Hepatocyte (in vitro differentiated cells): ENCODE measurements at regions not wholly inside any gene's neighbourhood (a gene's known extent, or its start where the extent isn't known, plus 50 kb on each side); places are given as distances from the start of the nearest gene placed in this dataset.

Experiments
- DNase-seq: peaks from one replicate; pipeline ENCODE4 v3.0.0-alpha.2; 2016; ENCODE audit warnings: low spot score
- H2AFZ ChIP-seq: fragments of 200-600 bp; sonication (generic); 2 replicates; pipeline ENCODE4 v1.6.0; 2016; ENCODE audit warnings: antibody characterized with exemption, mild to moderate bottlenecking
- H3K27ac ChIP-seq: fragments of 200-600 bp; sonication (generic); 2 replicates; pipeline ENCODE4 v1.5.1; 2016; ENCODE audit warnings: mild to moderate bottlenecking
- H3K27me3 ChIP-seq: fragments of 200-600 bp; sonication (generic); 2 replicates; pipeline ENCODE4 v1.6.1; 2016
- H3K36me3 ChIP-seq: fragments of 200-600 bp; sonication (generic); replicated peaks from 2 replicates; pipeline ENCODE4 v1.5.1; 2016; ENCODE audit warnings: low read depth; ENCODE audit not compliant: insufficient read depth
- H3K4me1 ChIP-seq: fragments of 200-600 bp; sonication (generic); 2 replicates; pipeline ENCODE4 v1.5.1; 2016; ENCODE audit warnings: mild to moderate bottlenecking, moderate library complexity; ENCODE audit not compliant: insufficient read depth
- H3K4me2 ChIP-seq: fragments of 200-600 bp; sonication (generic); 2 replicates; pipeline ENCODE4 v1.6.0; 2016
- H3K4me3 ChIP-seq: fragments of 200-600 bp; sonication (generic); 2 replicates; pipeline ENCODE4 v1.5.1; 2016; ENCODE audit warnings: mild to moderate bottlenecking
- H3K79me2 ChIP-seq: fragments of 200-600 bp; sonication (generic); 2 replicates; pipeline ENCODE4 v1.6.0; 2017; ENCODE audit warnings: mild to moderate bottlenecking
- H3K9me2 ChIP-seq: fragments of 200-600 bp; sonication (generic); replicated peaks from 2 replicates; pipeline ENCODE4 v1.6.0; 2017; ENCODE audit warnings: mild to moderate bottlenecking; ENCODE audit not compliant: insufficient read depth
- H3K9me3 ChIP-seq: fragments of 200-600 bp; sonication (generic); 2 replicates; pipeline ENCODE4 v1.5.1; 2016; ENCODE audit warnings: low read depth, mild to moderate bottlenecking
- H4K20me1 ChIP-seq: fragments of 200-600 bp; sonication (generic); 2 replicates; pipeline ENCODE4 v1.6.0; 2016; ENCODE audit warnings: mild to moderate bottlenecking; ENCODE audit not compliant: insufficient read depth, poor library complexity, severe bottlenecking
- CTCF ChIP-seq: fragments of 200-600 bp; sonication (generic); IDR thresholded peaks from 2 replicates; pipeline ENCODE4 v1.5.1; 2016; ENCODE audit warnings: antibody characterized with exemption, mild to moderate bottlenecking; ENCODE audit not compliant: poor library complexity
- EZH2 ChIP-seq: fragments of 200-600 bp; sonication (generic); IDR thresholded peaks from 2 replicates; pipeline ENCODE4 v1.6.1; 2016; ENCODE audit warnings: antibody characterized with exemption, mild to moderate bottlenecking, borderline replicate concordance
- EZH2phosphoT487 ChIP-seq: fragments of 200-600 bp; sonication (generic); IDR thresholded peaks from one replicate; pipeline ENCODE4 v1.6.1; 2018; ENCODE audit warnings: antibody characterized with exemption, mild to moderate bottlenecking, low read depth, moderate library complexity; ENCODE audit not compliant: unreplicated experiment, severe bottlenecking
- WGBS: methylation state at CpG from one replicate; pipeline ENCODE4 v1.1.6; 2016; ENCODE audit warnings: low lambda C conversion rate; ENCODE audit errors: missing lambda C conversion rate; 5-methylcytosine and 5-hydroxymethylcytosine counted together

GRCh38 chr16:49940464-49941224 is 84.4 kb upstream of the CNEP1R1 start:
- Histone ChIP-seq H3K79me2 (no peaks in the 10 kb centered on the region), H3K36me3 (no peaks in the 10 kb centered on the region), H3K9me3 (no peaks in the 10 kb centered on the region), H3K4me3 (no peak overlapping the region), H3K4me2 (no peak overlapping the region), H3K4me1 (no peaks in the 10 kb centered on the region), H3K9me2 (no peaks in the 10 kb centered on the region), H3K27ac (no peak overlapping the region), H2AFZ (no peak overlapping the region), H3K27me3 (no peaks in the 10 kb centered on the region), H4K20me1 (no peaks in the 10 kb centered on the region)
- 90% methylated on average over 13 of the region's 13 CpGs for WGBS
- no peak for DNase-seq
- TF ChIP-seq EZH2 (no peak), CTCF (no peak), EZH2phosphoT487 (no peak)

GRCh38 chr16:49944221-49944620 is 80.8 kb upstream of the CNEP1R1 start:
- no peaks in the 10 kb centered on the region for H3K79me2 ChIP-seq
- no peaks in the 10 kb centered on the region for H3K36me3 ChIP-seq
- no peaks in the 10 kb centered on the region for H4K20me1 ChIP-seq
- H2AFZ ChIP-seq: no peak overlapping the region
- no peaks in the 10 kb centered on the region for H3K27me3 ChIP-seq
- H3K4me1 ChIP-seq: no peaks in the 10 kb centered on the region
- no peaks in the 10 kb centered on the region for H3K9me2 ChIP-seq
- no peak overlapping the region for H3K4me2 ChIP-seq
- 47% methylated on average over 5 of the region's 5 CpGs for WGBS
- no peak for TF ChIP-seq EZH2
- no peak for TF ChIP-seq CTCF
- no peak for TF ChIP-seq EZH2phosphoT487
- no peak for DNase-seq
- no peak overlapping the region for H3K27ac ChIP-seq
- no peaks in the 10 kb centered on the region for H3K9me3 ChIP-seq
- H3K4me3 ChIP-seq: no peak overlapping the region

- H3K79me2 ChIP-seq: no peaks in the 10 kb centered on the region
- 91% methylated on average over 7 of the region's 7 CpGs for WGBS
- DNase-seq: no peak
Observed at GRCh38 chr16:49947907-49948678, 76.9 kb upstream of the CNEP1R1 start.

More at GRCh38 chr16:49947907-49948678, 76.9 kb upstream of the CNEP1R1 start:
- H3K9me2 ChIP-seq: no peaks in the 10 kb centered on the region
- H3K9me3 ChIP-seq: no peaks in the 10 kb centered on the region
- no peak overlapping the region for H2AFZ ChIP-seq
- H3K27ac ChIP-seq: no peak overlapping the region
- TF ChIP-seq EZH2: no peak
- TF ChIP-seq CTCF: no peak
- TF ChIP-seq EZH2phosphoT487: no peak
- no peak overlapping the region for H3K4me2 ChIP-seq
- no peak overlapping the region for H3K4me3 ChIP-seq
- no peaks in the 10 kb centered on the region for H3K36me3 ChIP-seq
- no peaks in the 10 kb centered on the region for H4K20me1 ChIP-seq
- H3K4me1 ChIP-seq: no peaks in the 10 kb centered on the region
- no peaks in the 10 kb centered on the region for H3K27me3 ChIP-seq
